ENCODE measurements at regions not wholly inside any gene's neighbourhood (a gene's known extent, or its start where the extent isn't known, plus 50 kb on each side); places are given as distances from the start of the nearest gene placed in this dataset.
"Not testable (repeated sequence)": the region's sequence is repeated elsewhere in the genome, so short reads cannot be mapped to it uniquely, and the experiment has no call there.

- Histone ChIP-seq H3K27ac (peak overlapping the region; percentile 36 to 38), H3K4me1 (replicated peaks in 1 of 2) (peaks cover 48 to 57% of the 10 kb centered on the region in 2 donors), H3K4me3 (no peak overlapping the region)
- no peak for ATAC-seq (replicated peaks in 6 of 8)
- 20 to 83% (median 35%) methylated on average over 1 to 9 of the region's 15 CpGs; no CpG with 5 or more reads in 6 of the 10 experiments for WGBS, 10 experiments
- in situ Hi-C loops (cut with MboI; ENCODE audit: low pct_unique_long_range_greater_than_20kb in 2 of 9, low sequenced_read_pairs in 9 of 9, unreplicated experiment in 9 of 9): no loop called here
Measured at GRCh38 chr12:131218923-131219669, 265.4 kb downstream of the ADGRD1 start.

- ATAC-seq (replicated peaks in 6 of 8): no peak
- Histone ChIP-seq H3K27ac (no peak overlapping the region), H3K4me1 (replicated peaks in 1 of 2) (peaks cover 48 to 57% of the 10 kb centered on the region in 2 donors), H3K4me3 (no peak overlapping the region)
- 28 to 100% (median 88%) methylated on average over 1 to 4 of the region's 11 CpGs; no CpG with 5 or more reads in 6 of the 10 experiments for WGBS, 10 experiments
- in situ Hi-C loops (cut with MboI; ENCODE audit: low pct_unique_long_range_greater_than_20kb in 2 of 9, low sequenced_read_pairs in 9 of 9, unreplicated experiment in 9 of 9): no loop called here
Measured at GRCh38 chr12:131219670-131220330, 266.1 kb downstream of the ADGRD1 start.

- in situ Hi-C loops (cut with MboI; ENCODE audit: low pct_unique_long_range_greater_than_20kb in 2 of 9, low sequenced_read_pairs in 9 of 9, unreplicated experiment in 9 of 9): no loop called here
- H3K4me1 ChIP-seq (replicated peaks in 1 of 2): peaks cover 48 to 57% of the 10 kb centered on the region in 2 donors
- 67 to 100% (median 100%) methylated on average over 1 to 3 of the region's 6 CpGs; no CpG with 5 or more reads in 6 of the 10 experiments for WGBS, 10 experiments
- no peak overlapping the region for H3K27ac ChIP-seq
- no peak for ATAC-seq (replicated peaks in 6 of 8)
- H3K4me3 ChIP-seq: no peak overlapping the region
Measured at GRCh38 chr12:131220331-131220685, 266.6 kb downstream of the ADGRD1 start.

GRCh38 chr12:131221061-131221956, 267.6 kb downstream of the ADGRD1 start:
- in situ Hi-C loops (cut with MboI; ENCODE audit: low pct_unique_long_range_greater_than_20kb in 2 of 9, low sequenced_read_pairs in 9 of 9, unreplicated experiment in 9 of 9): no loop called here
- no peak for ATAC-seq (replicated peaks in 6 of 8)
- WGBS, 10 experiments: 92 to 100% (median 100%) methylated on average over 1 to 4 of the region's 17 CpGs; no CpG with 5 or more reads in 7 of the 10 experiments

GRCh38 chr12:131221957-131222328, 268.2 kb downstream of the ADGRD1 start:
- WGBS, 10 experiments: 45 to 100% (median 70%) methylated on average over 1 to 4 of the region's 5 CpGs; no CpG with 5 or more reads in 4 of the 10 experiments
- peaks cover 49 to 52% of the 10 kb centered on the region in 2 donors for H3K4me1 ChIP-seq (replicated peaks in 1 of 2)
- no peak for ATAC-seq (replicated peaks in 6 of 8)
- no peak overlapping the region for H3K27ac ChIP-seq
- in situ Hi-C loops (cut with MboI; ENCODE audit: low pct_unique_long_range_greater_than_20kb in 2 of 9, low sequenced_read_pairs in 9 of 9, unreplicated experiment in 9 of 9): no loop called here
- no peak overlapping the region for H3K4me3 ChIP-seq

More at GRCh38 chr12:131221061-131221956, 267.6 kb downstream of the ADGRD1 start:
- Histone ChIP-seq H3K4me3 (no peak overlapping the region), H3K4me1 (replicated peaks in 1 of 2) (peaks cover 49 to 57% of the 10 kb centered on the region in 2 donors), H3K27ac (no peak overlapping the region)

- H3K4me3 ChIP-seq: no peak overlapping the region
- no peak overlapping the region for H3K27ac ChIP-seq
- WGBS, 10 experiments: 6 to 100% (median 71%) methylated on average over 1 to 7 of the region's 22 CpGs; no CpG with 5 or more reads in 1 of the 10 experiments
- peaks cover 43 to 47% of the 10 kb centered on the region in 2 donors for H3K4me1 ChIP-seq (replicated peaks in 1 of 2)
- ATAC-seq (replicated peaks in 6 of 8): peak in 6 of 8 experiments; percentile 1 to 75 (median 32)
- in situ Hi-C loops (cut with MboI; ENCODE audit: low pct_unique_long_range_greater_than_20kb in 2 of 9, low sequenced_read_pairs in 9 of 9, unreplicated experiment in 9 of 9): no loop called here
Measured at GRCh38 chr12:131222329-131223139, 268.8 kb downstream of the ADGRD1 start.

- H3K27ac ChIP-seq: no peak overlapping the region
- in situ Hi-C loops (cut with MboI; ENCODE audit: low pct_unique_long_range_greater_than_20kb in 2 of 9, low sequenced_read_pairs in 9 of 9, unreplicated experiment in 9 of 9): no loop called here
Measured at GRCh38 chr12:131223171-131223761, 269.6 kb downstream of the ADGRD1 start.

GRCh38 chr12:131223791-131224225, 270.1 kb downstream of the ADGRD1 start:
- no peak for ATAC-seq (replicated peaks in 6 of 8)
- Histone ChIP-seq H3K4me1 (replicated peaks in 1 of 2) (peaks cover 37 to 43% of the 10 kb centered on the region in 2 donors), H3K27ac (no peak overlapping the region), H3K4me3 (no peak overlapping the region)
- whole genome bisulfite sequencing, 10 experiments: 73 to 100% methylated on average over 3 of the region's 13 CpGs; no CpG with 5 or more reads in 8 of the 10 experiments
- in situ Hi-C loops (cut with MboI; ENCODE audit: low pct_unique_long_range_greater_than_20kb in 2 of 9, low sequenced_read_pairs in 9 of 9, unreplicated experiment in 9 of 9): no loop called here

More at GRCh38 chr12:131223171-131223761, 269.6 kb downstream of the ADGRD1 start:
- no peak overlapping the region for H3K4me3 ChIP-seq
- H3K4me1 ChIP-seq (replicated peaks in 1 of 2): peaks cover 37 to 43% of the 10 kb centered on the region in 2 donors
- WGBS, 10 experiments: 100% methylated on average over 1 of the region's 31 CpGs; no CpG with 5 or more reads in 9 of the 10 experiments
- no peak for ATAC-seq (replicated peaks in 6 of 8)

- H3K27ac ChIP-seq; in situ Hi-C loops (cut with MboI; ENCODE audit: low pct_unique_long_range_greater_than_20kb in 2 of 9, low sequenced_read_pairs in 9 of 9, unreplicated experiment in 9 of 9); H3K4me3 ChIP-seq: not testable (repeated sequence)
- H3K4me1 ChIP-seq (replicated peaks in 1 of 2): peaks cover 36 to 43% of the 10 kb centered on the region in 2 donors
- ATAC-seq (replicated peaks in 6 of 8): peak; percentile 29 to 72 (median 65)
- WGBS, 10 experiments: 27 to 80% methylated on average over 1 to 2 of the region's 17 CpGs; no CpG with 5 or more reads in 8 of the 10 experiments
Measured at GRCh38 chr12:131224226-131225065, 270.7 kb downstream of the ADGRD1 start.

- H3K27ac ChIP-seq; H3K4me3 ChIP-seq; in situ Hi-C loops (cut with MboI; ENCODE audit: low pct_unique_long_range_greater_than_20kb in 2 of 9, low sequenced_read_pairs in 9 of 9, unreplicated experiment in 9 of 9): not testable (repeated sequence)
- peaks cover 40 to 45% of the 10 kb centered on the region in 2 donors for H3K4me1 ChIP-seq (replicated peaks in 1 of 2)
- WGBS, 10 experiments: no CpG with 5 or more reads among the region's 12 CpGs
- ATAC-seq (replicated peaks in 6 of 8): peak in 4 of 8 experiments; percentile 7 to 62 (median 42)
Measured at GRCh38 chr12:131225066-131225380, 271.3 kb downstream of the ADGRD1 start.
